Fibroblast of pulmonary artery (primary cell): ENCODE measurements at regions not wholly inside any gene's neighbourhood (a gene's known extent, or its start where the extent isn't known, plus 50 kb on each side); places are given as distances from the start of the nearest gene placed in this dataset.

Source experiments
- DNase-seq: peaks from one replicate; pipeline ENCODE4 v3.0.0-alpha.2; 2010; ENCODE audit warnings: low read depth
- H3K4me3 ChIP-seq: replicated peaks from 2 replicates; pipeline ENCODE4 v1.5.1; 2011; ENCODE audit warnings: low read depth, mild to moderate bottlenecking, control low read depth, low read length, moderate library complexity
- TF ChIP-seq, protein P1 (sequence below): IDR thresholded peaks from 2 replicates; pipeline ENCODE4 v1.5.1; 2011; ENCODE audit warnings: mild to moderate bottlenecking, control low read depth, low read length, inconsistent platforms; ENCODE audit errors: missing control alignments

DNA sequence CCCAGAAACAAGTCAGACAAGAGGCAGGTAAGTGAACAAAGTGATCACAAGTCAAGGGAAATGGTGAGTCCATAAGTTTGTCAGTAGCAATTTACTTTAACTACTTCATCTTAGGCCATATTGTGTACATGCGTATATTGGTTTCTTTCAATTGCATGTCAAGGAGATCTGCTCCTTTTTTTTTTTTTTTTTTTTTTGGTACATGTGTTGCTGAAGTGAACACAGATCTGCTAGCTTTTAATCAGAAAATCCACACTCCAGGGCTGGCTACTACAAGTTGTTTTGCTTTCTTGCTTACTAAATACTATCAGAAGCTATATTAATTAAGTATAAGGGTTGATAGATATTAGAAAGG is 985.1 kb downstream of the TSN start:
- no peak overlapping the region for H3K4me3 ChIP-seq
- no peak for DNase-seq
- TF ChIP-seq, protein P1, sequence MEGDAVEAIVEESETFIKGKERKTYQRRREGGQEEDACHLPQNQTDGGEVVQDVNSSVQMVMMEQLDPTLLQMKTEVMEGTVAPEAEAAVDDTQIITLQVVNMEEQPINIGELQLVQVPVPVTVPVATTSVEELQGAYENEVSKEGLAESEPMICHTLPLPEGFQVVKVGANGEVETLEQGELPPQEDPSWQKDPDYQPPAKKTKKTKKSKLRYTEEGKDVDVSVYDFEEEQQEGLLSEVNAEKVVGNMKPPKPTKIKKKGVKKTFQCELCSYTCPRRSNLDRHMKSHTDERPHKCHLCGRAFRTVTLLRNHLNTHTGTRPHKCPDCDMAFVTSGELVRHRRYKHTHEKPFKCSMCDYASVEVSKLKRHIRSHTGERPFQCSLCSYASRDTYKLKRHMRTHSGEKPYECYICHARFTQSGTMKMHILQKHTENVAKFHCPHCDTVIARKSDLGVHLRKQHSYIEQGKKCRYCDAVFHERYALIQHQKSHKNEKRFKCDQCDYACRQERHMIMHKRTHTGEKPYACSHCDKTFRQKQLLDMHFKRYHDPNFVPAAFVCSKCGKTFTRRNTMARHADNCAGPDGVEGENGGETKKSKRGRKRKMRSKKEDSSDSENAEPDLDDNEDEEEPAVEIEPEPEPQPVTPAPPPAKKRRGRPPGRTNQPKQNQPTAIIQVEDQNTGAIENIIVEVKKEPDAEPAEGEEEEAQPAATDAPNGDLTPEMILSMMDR: no peak

DNA sequence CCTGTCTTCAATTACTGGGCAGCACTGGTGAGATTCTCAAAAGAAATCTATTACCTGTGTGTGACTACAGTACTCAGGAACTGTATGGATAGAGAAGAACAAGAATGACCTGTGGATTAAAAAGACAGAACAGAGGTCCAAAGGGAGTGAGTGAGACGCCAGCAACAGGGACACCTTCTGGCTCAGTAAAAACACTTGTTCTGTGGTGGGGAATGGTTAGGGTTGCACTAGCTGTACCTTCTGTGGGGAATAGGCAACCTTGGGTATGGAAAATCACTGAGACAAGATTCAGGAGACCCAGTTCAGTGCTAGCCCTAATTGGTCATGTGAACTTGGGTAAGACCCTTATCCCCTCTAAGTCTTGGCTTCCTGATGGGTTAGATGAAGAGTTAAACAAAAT is 986.0 kb downstream of the TSN start:
- TF ChIP-seq, protein P1: no peak
- no peak for DNase-seq
- H3K4me3 ChIP-seq: no peak overlapping the region

DNA sequence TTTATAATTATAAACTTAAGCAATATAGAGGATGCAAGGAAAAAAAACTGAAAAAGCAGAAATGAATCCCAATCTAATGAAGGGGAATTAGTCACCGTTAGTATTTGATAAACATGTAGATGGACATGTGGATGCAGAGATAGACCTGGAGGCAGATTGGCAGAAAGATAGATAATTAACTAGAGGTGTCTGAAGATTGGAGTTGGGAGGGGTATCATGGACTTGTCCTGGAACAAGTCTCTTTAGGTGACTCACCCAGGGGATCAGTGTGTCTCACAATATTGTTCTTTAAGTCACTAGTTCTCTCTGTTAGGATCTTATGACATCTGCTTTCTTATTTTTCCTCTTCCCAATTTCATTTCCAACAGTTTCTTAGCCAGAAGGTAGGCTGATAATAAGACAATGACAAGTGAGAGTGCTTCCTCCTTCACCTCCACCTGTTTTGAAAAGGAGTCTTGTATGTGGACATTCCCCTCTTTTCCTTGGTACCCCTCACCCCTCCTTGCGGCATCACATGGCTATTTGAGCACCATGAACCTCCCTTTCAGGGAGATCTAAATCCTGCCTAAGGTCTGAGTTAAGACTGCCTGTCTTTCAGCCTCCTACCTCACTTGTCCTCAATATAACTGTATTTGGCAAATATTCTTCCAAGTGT is 987.7 kb downstream of the TSN start:
- DNase-seq: no peak

DNA sequence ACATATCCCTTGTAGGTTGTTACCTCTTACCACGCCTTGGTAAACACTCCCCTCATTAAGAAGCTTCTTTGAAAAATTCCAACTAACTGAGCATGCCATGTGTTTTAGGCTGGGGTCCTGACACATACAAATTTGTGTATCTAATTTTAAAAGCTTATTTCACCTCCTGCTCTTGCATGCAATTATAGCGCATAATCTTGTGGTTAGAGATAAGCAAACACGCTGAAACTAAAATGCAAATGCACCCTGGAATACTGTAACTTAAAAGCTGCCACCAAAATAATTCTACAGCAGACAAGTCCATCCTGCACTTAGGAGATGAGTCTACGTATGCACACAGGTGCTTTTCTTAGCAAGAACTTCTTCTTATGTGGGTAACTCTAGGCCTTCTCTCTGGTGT is 990.2 kb downstream of the TSN start:
- no peak for DNase-seq
- no peak overlapping the region for H3K4me3 ChIP-seq
- TF ChIP-seq, protein P1: no peak

More for the DNA sequence above, 987.7 kb downstream of the TSN start:
- TF ChIP-seq, protein P1: no peak
- no peak overlapping the region for H3K4me3 ChIP-seq

DNA sequence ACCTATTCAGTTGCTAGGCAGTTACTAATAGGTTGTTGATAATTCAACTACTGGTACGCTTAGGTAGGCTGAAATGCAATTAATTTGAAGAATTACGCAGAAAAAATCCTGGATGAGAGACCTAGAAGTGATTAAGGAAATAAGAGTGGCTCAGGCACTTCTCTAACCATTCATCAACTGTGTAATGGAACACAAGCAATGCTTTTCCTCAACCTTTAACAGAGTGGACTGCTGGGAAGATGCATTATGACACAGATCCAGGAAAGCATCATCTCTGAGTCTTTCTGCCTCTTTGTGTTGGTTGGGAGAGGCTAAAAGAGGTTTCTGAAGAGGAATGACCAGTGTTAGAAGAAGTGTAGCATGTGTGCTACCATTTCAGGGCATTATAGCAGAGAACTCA is 992.2 kb downstream of the TSN start:
- H3K4me3 ChIP-seq: no peak overlapping the region
- no peak for DNase-seq
- TF ChIP-seq, protein P1: no peak

DNA sequence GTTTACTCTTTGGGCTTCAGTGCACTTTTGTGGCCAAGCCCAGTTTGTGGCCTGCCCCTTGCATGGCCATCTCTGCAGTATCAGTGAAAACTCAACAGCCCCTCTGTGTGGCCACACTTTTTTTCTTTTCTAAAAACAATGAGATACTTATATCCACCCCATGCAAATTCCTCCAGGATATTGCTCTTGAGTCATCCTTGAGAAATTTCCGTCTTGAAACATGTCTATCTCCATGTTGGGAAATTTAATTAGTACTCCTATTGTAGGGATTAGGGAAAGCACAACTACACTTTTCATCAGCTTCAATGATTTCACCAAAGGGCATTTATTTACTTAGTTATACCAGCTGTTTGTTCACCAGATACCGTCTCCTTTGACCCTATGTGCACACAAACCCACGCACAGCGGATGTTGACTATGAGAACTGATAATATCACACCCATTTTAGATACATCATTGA is 993.1 kb downstream of the TSN start:
- TF ChIP-seq, protein P1: peak; percentile 43
- peak; percentile 98 for DNase-seq
- no peak overlapping the region for H3K4me3 ChIP-seq

DNA sequence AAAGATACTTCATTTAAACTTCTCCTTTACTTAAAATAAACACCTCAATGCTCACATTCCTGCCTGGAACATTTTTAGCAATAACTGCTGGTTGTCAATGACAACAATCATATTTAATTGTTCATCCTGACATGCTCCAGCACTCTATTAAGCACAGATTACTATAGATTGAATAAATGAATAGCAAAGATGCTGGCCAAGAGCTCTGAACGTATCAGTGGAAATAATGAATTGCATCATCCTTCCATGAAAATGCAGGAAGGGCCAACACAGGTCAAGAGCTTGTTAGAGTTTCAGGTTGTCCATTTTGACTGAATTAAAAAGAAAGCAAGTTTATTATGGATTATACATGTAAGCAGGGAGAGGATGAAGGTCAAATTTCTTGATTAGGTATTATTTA is 994.0 kb downstream of the TSN start:
- TF ChIP-seq, protein P1: no peak
- DNase-seq: peak; percentile 77
- H3K4me3 ChIP-seq: no peak overlapping the region
